ENCODE measurements at regions not wholly inside any gene's neighbourhood (a gene's known extent, or its start where the extent isn't known, plus 50 kb on each side); places are given as distances from the start of the nearest gene placed in this dataset.

- TF ChIP-seq CTCF (conservative IDR thresholded peaks at IDR 0.05 in 1 of 2, IDR thresholded peaks at IDR 0.05 in 1 of 2; ENCODE audit: extremely low read depth in 1 of 2, insufficient read depth in 1 of 2, low read depth in 1 of 2, low read length in 2 of 2) (no peak), EZH2 (IDR thresholded peaks at IDR 0.05; ENCODE audit: borderline replicate concordance, low read length) (no peak)
These were observed 605.5 kb downstream of the XPNPEP1 start for GRCh38 chr10:109317746-109318366.
